ENCODE measurements at regions not wholly inside any gene's neighbourhood (a gene's known extent, or its start where the extent isn't known, plus 50 kb on each side); places are given as distances from the start of the nearest gene placed in this dataset.

- TF ChIP-seq USF2 (CRISPR knock-in tag; IDR thresholded peaks at IDR 0.05): no peak
- TF ChIP-seq TEAD1 (CRISPR knock-in tag; IDR thresholded peaks at IDR 0.05): no peak
- no peak for TF ChIP-seq CREM (CRISPR knock-in tag; IDR thresholded peaks at IDR 0.05)
- no peak for TF ChIP-seq GRHL2 (CRISPR knock-in tag; IDR thresholded peaks at IDR 0.05; ENCODE audit: insufficient replicate concordance, severe bottlenecking)
- TF ChIP-seq CTCF (IDR thresholded peaks at IDR 0.05): no peak
Observed at GRCh38 chr5:91611746-91612145, 228.6 kb upstream of the ARRDC3 start (continued).

GRCh38 chr5:91607675-91608074 is 224.6 kb upstream of the ARRDC3 start:
- TF ChIP-seq RORB (CRISPR knock-in tag; IDR thresholded peaks at IDR 0.05) (no peak), CDX4 (CRISPR knock-in tag; IDR thresholded peaks at IDR 0.05; ENCODE audit: borderline replicate concordance) (no peak), MYBL2 (CRISPR knock-in tag; IDR thresholded peaks at IDR 0.05) (no peak), FOXP1 (CRISPR knock-in tag; IDR thresholded peaks at IDR 0.05; ENCODE audit: borderline replicate concordance) (no peak), RELA (CRISPR knock-in tag; IDR thresholded peaks at IDR 0.05; ENCODE audit: borderline replicate concordance) (no peak)
- no peak for DNase-seq (ENCODE audit: low spot score)
- no peak for ATAC-seq
- Mint-ChIP-seq H3K4me1 (no peaks in the 10 kb centered on the region), H3K27ac (no peak overlapping the region), H3K4me3 (no peak overlapping the region), H3K36me3 (no peaks in the 10 kb centered on the region), H3K27me3 (ENCODE audit: low read depth) (no peaks in the 10 kb centered on the region), H3K9me3 (no peaks in the 10 kb centered on the region)
- CTCF ChIA-PET: no interaction called here
- POLR2A ChIA-PET: no interaction called here

DNA sequence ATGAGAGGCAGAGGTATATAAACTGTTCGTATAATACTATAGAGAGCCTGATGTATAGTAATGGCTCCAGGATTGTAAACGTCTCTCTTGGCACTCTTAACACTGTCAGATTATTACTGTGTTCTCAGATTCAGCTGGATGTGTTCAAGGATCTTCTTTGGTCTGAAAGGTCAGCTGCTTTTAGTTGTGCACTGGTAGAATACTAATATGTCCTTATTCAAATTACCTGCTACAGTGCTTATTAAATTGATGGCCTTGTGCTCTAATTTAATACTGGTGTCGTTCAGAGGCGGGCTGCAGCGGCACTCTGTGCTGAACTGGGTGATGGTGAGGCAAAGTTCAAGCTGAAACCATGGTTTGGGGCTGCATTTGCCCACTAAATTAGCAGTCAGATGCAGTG is 216.7 kb upstream of the ARRDC3 start:
- H3K27me3 Mint-ChIP-seq (ENCODE audit: low read depth): no peaks in the 10 kb centered on the region
- TF ChIP-seq ZNF423 (CRISPR knock-in tag; IDR thresholded peaks at IDR 0.05): no peak
- peaks cover 5% of the 10 kb centered on the region for H3K36me3 Mint-ChIP-seq
- ATAC-seq: no peak
- no peak overlapping the region for H3K4me3 Mint-ChIP-seq
- no peaks in the 10 kb centered on the region for H3K4me1 Mint-ChIP-seq
- no peak overlapping the region for H3K27ac Mint-ChIP-seq
- ChIA-PET POLR2A (no interaction called here), CTCF (interaction anchor here (1.5 kb wide), 1 partner anchor 42 kb away, joined by 4 read pairs; no protein-coding TSS in a partner anchor)
- H3K9me3 Mint-ChIP-seq: peaks cover 16% of the 10 kb centered on the region
- DNase-seq (ENCODE audit: low spot score): no peak

- H3K27ac Mint-ChIP-seq: no peak overlapping the region
- CTCF ChIA-PET: no interaction called here
- ATAC-seq: no peak
Observed at GRCh38 chr5:91598216-91598615, 215.1 kb upstream of the ARRDC3 start.

DNA sequence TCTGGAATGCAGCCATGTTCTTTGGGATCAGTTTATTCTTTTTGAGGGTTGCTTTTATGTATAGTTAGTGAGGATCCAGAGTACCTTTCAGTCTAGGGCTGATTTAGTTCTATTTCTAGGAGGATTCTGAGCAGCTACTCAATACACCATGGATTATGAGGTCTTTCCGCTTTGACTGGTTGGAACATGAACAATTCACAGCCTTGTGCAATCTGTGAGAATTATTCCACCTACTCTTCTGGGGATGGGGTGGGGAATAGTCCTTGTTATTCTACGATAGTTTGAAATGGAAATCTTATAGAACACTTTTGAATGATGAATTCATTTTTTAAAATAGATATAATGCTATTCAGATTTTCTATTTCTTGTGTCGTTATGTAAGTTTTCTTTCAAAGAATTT is 212.3 kb upstream of the ARRDC3 start:
- ChIA-PET CTCF (no interaction called here), POLR2A (no interaction called here)
- Mint-ChIP-seq H3K36me3 (peaks cover 40% of the 10 kb centered on the region), H3K4me1 (no peaks in the 10 kb centered on the region), H3K27ac (no peak overlapping the region), H3K27me3 (ENCODE audit: low read depth) (no peaks in the 10 kb centered on the region), H3K4me3 (no peak overlapping the region), H3K9me3 (peaks cover 55% of the 10 kb centered on the region)
- ATAC-seq (no peak), DNase-seq (ENCODE audit: low spot score) (no peak)
- TF ChIP-seq OVOL2 (CRISPR knock-in tag; IDR thresholded peaks at IDR 0.05; ENCODE audit: borderline replicate concordance) (no peak), SOX15 (CRISPR knock-in tag; IDR thresholded peaks at IDR 0.05) (no peak), ZNF219 (CRISPR knock-in tag; IDR thresholded peaks at IDR 0.05; ENCODE audit: borderline replicate concordance) (no peak), NFYB (CRISPR knock-in tag; conservative IDR thresholded peaks at IDR 0.05; ENCODE audit: low read depth) (no peak), TCF7 (CRISPR knock-in tag; IDR thresholded peaks at IDR 0.05; ENCODE audit: low read depth) (no peak), CDX4 (CRISPR knock-in tag; IDR thresholded peaks at IDR 0.05; ENCODE audit: borderline replicate concordance) (no peak), TEAD4 (CRISPR knock-in tag; IDR thresholded peaks at IDR 0.05) (no peak), EMX1 (CRISPR knock-in tag; IDR thresholded peaks at IDR 0.05) (no peak), ZNF396 (CRISPR knock-in tag; IDR thresholded peaks at IDR 0.05; ENCODE audit: borderline replicate concordance) (no peak), GTF2I (CRISPR knock-in tag; conservative IDR thresholded peaks at IDR 0.05) (no peak)
- TF ChIP-seq, protein P1, sequence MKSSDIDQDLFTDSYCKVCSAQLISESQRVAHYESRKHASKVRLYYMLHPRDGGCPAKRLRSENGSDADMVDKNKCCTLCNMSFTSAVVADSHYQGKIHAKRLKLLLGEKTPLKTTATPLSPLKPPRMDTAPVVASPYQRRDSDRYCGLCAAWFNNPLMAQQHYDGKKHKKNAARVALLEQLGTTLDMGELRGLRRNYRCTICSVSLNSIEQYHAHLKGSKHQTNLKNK (CRISPR knock-in tag; IDR thresholded peaks at IDR 0.05): no peak

More at GRCh38 chr5:91598216-91598615, 215.1 kb upstream of the ARRDC3 start:
- H3K9me3 Mint-ChIP-seq: peaks cover 30% of the 10 kb centered on the region
- peaks cover 15% of the 10 kb centered on the region for H3K36me3 Mint-ChIP-seq
- H3K27me3 Mint-ChIP-seq (ENCODE audit: low read depth): no peaks in the 10 kb centered on the region
- POLR2A ChIA-PET: no interaction called here
- no peak overlapping the region for H3K4me3 Mint-ChIP-seq
- no peak for DNase-seq (ENCODE audit: low spot score)
- H3K4me1 Mint-ChIP-seq: no peaks in the 10 kb centered on the region
- TF ChIP-seq ZNF232 (CRISPR knock-in tag; IDR thresholded peaks at IDR 0.05): no peak
- TF ChIP-seq ZNF423 (CRISPR knock-in tag; IDR thresholded peaks at IDR 0.05): no peak
- TF ChIP-seq USF1 (CRISPR knock-in tag; IDR thresholded peaks at IDR 0.05): no peak
- no peak for TF ChIP-seq FOXP1 (CRISPR knock-in tag; IDR thresholded peaks at IDR 0.05; ENCODE audit: borderline replicate concordance)
- TF ChIP-seq SMAD4 (CRISPR knock-in tag; IDR thresholded peaks at IDR 0.05): no peak
- no peak for TF ChIP-seq SOX15 (CRISPR knock-in tag; IDR thresholded peaks at IDR 0.05)
